ENCODE measurements at regions not wholly inside any gene's neighbourhood (a gene's known extent, or its start where the extent isn't known, plus 50 kb on each side); places are given as distances from the start of the nearest gene placed in this dataset.
"Not testable (repeated sequence)": the region's sequence is repeated elsewhere in the genome, so short reads cannot be mapped to it uniquely, and the experiment has no call there.

DNA sequence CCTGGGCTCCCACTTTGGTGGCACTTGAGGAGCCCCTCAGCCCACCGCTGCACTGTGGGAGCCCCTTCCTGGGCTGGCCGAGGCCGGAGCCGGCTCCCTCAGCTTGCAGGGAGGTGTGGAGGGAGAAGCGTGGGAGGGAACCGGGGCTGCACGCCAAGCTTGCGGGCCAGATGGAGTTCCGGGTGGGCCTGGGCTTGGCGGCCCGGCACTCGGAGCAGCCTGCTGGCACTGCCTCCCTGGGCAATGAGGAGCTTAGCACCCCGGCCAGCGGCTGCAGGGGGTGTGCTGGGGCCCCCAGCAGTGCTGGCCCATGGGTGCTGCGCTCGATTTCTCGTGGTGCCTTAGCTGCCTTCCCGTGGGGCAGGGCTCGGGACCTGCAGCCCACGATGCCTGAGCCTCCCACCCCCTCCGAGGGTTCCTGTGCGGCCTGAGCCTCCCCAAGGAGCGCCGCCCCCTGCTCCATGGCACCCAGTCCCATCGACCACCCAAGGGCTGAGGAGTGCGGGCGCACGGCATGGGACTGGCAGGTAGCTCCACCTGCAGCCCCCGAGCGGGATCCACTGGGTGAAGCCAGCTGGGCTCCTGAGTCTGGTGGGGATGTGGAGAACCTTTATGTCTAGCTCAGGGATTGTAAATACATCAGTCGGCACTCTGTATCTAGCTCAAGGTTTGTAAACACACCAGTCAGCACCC lies 1068.5 kb downstream of the ROBO2 start:
- TF ChIP-seq, protein P1, sequence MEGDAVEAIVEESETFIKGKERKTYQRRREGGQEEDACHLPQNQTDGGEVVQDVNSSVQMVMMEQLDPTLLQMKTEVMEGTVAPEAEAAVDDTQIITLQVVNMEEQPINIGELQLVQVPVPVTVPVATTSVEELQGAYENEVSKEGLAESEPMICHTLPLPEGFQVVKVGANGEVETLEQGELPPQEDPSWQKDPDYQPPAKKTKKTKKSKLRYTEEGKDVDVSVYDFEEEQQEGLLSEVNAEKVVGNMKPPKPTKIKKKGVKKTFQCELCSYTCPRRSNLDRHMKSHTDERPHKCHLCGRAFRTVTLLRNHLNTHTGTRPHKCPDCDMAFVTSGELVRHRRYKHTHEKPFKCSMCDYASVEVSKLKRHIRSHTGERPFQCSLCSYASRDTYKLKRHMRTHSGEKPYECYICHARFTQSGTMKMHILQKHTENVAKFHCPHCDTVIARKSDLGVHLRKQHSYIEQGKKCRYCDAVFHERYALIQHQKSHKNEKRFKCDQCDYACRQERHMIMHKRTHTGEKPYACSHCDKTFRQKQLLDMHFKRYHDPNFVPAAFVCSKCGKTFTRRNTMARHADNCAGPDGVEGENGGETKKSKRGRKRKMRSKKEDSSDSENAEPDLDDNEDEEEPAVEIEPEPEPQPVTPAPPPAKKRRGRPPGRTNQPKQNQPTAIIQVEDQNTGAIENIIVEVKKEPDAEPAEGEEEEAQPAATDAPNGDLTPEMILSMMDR (conservative IDR thresholded peaks at IDR 0.05; ENCODE audit: low read length): not testable (repeated sequence)
- TF ChIP-seq EZH2phosphoT487 (IDR thresholded peaks at IDR 0.05; ENCODE audit: borderline replicate concordance, low read depth, low read length): not testable (repeated sequence)
